HK-2 (cell line): ENCODE measurements at regions not wholly inside any gene's neighbourhood (a gene's known extent, or its start where the extent isn't known, plus 50 kb on each side); places are given as distances from the start of the nearest gene placed in this dataset.

Experiments
- DNase-seq: peaks from one replicate; pipeline ENCODE4 v3.0.0-alpha.2; 2018; ENCODE audit not compliant: unreplicated experiment

DNA sequence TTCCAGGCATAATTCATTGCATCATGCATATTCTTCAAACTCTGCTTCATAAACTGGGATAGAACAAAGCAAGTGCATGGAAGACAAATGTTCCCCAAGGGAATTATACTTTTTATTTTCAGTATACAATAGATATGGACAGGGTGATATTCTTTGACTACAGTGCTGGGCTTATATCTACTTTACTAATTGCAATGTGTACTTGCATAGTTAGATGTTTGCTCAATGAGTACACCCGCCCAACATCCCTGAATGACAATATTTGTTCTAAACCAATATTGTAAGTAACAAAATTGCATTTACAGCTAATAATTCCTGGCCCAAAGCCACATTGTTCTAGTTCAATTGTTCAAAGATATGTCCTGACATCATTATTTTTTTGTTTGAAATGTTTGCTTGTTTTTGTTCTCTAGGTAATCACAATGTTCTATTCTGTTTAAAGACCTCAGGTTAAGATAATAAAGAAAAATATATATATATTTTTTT, 171.4 kb downstream of the PTN start:
- no peak for DNase-seq

DNA sequence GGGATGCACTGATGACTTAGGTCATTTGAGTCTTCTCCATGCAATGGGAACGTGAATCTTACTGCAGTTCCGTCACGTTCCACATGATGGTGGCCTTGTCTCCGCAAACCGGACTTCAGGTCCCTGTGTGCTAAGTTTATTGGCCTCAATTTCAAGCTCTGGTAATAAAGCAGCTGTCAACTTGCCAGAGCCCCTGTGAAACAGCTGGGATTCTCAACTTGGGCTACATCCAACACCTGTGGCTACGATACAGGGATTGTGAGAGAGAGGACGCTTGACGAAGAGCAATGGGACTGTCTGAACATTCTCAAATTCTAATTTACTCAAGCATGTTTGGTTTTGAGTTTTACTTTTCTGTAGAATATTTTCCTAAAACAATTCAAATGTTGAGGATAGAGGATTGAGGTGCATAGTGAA, 174.2 kb downstream of the PTN start:
- DNase-seq: peak; percentile 17

DNA sequence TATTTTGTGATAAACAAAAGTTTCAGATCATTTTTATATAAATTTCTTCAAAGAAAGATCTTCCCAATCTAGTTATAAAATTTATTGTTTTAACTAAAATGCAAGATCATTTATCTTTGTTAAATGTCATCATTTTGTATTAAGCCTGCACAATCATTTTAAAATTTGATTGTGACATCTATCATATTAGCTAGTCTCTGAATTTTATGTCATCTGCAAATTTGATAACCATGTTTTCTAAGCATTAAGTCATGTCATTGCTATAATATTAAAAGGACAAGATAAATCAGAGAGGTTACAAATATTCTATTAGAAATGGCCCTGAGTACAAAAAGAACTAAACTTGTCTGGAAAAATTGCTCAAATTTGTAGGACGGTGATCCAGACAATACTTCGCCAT, 175.9 kb downstream of the PTN start:
- DNase-seq: no peak

DNA sequence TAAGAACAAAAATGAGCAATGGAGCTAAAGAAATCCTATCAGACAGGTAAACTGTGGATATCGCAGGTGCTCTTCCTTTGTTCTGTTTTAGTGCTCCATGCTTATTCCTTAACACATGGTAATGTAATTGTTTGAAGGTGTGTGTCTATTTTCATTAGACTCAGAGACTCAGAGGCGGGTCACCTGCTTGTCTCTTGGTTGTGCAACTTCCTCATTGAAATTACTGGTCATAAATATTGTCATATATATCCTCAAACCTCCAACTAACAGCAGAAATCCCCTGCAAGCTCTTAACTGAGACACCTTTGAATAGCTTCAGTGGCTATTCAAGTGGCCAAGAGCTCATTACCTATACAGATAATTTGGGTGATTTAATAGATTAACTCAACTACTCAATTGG, 177.2 kb downstream of the PTN start:
- DNase-seq: no peak

DNA sequence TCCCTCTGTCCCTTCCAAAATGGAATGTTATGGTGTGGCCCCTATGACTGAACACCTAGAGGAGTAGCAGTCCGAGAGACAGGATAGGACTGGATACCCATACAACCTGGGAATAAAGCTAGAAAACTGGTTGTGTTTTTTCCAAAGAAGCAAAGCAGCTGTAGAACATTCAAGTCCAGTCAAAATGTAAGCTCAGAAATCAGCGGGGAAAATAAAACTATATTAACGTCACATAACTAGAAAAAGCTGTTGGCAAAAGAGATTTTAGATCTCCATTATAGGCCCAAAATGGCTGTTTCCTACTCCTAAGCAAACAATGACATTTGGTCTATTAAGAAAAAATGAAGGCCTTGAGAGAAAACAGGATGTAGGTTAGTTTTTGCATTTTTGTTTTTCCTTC, 177.7 kb downstream of the PTN start:
- no peak for DNase-seq

- DNase-seq: no peak
These were observed 178.3 kb downstream of the PTN start for GRCh38 chr7:137165241-137165640.

DNA sequence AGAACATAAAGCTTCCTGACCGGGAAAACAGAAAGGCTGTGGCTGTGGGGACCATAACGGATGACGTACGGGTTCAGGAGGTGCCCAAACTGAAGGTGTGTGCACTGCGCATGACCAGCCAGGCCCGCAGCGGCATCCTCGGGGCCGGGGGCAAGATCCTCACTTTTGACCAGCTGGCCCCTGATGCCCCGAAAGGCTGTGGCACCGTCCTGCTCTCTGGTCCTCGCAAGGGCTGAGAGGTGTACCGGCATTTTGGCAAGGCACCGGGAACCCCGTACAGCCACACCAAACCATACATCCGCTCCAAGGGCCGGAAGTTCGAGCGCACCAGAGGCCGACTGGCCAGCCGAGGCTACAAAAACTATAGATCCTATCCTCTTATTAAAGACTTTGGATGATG, 179.3 kb downstream of the PTN start:
- no peak for DNase-seq

GRCh38 chr7:137160236-137160635, 183.3 kb downstream of the PTN start:
- DNase-seq: no peak

DNA sequence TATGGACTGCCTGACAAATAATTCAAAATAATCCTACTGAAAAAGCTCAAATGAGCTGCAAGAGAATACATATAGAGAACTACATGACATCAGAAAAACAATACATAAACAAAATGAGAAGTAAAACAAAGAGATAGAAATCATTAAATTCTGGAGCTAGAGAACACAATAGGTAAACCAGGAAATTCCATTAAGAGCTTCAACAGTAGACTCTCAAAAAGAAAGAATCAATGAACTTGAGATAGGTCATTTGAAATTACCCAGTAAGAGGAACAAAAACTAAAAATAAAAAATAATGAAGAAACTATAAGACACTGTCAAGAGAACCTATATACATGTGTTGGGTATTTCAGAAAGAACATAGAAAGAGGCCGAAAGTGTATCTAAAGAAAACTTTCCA, 186.3 kb downstream of the PTN start:
- DNase-seq: no peak

- no peak for DNase-seq
These were observed 191.9 kb downstream of the PTN start for GRCh38 chr7:137151690-137152052.

DNA sequence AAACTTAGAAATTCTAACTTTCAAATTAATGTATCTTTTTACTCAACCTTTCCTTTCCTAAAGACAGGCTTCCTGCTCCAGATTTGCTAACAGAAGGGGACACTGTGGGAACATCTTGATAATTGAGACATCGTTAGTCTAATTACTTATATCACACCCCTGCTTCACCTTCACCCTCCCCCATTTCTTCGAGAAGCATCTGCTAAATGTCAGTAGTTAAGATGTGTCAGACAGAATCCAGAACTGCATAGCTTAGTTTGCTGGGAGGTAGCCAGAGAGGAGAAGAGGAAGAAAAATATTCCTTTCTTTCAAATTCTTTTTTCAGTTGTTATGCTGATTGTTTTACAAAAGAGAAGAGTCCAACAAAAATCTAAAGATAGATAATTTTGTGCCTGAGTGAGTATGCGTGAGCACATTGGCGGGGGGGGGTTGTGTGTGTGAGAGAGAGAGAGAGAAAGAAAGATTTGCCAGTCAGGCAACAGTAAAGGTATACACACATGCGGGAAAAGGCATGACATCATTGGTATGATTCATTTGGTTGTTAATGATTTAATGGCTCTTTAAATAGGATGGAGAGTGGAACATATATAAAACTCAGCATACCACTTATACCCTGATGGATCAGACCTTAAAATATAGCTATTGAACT, 192.4 kb downstream of the PTN start:
- no peak for DNase-seq

DNA sequence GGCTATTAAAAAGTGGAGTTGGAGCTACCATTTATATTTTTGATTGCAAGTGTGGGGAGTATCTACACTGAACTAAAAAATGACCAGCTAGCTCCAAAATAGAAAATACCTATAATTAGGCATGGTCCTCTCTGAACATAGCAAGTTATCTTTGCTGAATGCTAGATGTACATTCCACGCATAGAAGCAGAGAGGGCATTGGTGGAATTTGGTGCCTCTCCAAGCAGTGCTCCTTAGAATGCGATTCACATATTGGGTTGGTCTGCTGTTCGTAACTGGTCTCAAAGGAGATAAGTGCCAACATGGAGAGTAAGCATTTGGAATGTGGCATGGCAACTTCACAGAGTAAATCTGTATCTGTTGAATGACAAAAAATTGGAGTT, 196.2 kb downstream of the PTN start:
- DNase-seq: no peak

DNA sequence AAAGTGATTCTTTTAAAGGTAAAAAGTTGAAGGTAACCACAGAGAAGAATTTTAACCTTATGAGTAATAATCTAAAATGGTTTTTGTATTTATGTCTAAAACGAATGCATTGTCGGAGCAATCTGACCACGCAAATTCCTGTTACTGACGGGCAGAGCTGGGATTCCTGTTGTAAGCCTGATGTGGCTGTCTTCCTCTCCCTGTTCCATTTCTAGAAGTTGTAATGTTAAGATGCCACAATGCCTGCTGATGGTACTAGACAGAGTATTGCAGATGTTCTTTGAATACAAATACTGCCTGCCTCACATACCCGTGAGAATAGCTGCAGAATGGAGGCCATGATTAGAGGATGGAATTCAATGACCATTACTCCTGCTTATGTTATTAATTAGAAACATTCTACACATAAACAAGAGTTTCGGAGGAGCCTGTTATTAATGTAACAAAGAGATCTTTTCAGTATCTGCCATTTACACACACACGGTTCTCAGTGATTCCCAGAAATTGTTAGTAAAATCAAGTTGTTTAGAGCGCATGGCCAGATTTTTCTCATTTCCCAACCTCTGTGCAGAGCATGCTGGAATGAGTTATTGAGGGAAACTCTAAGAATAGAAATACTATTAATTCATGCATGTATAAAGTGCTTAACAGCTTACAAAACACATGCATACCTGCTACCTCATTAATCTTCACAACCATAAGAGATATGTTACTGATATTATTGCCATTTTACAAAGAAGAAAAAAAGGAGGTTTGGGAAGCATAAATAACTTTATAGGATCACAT, 196.8 kb downstream of the PTN start:
- no peak for DNase-seq

- DNase-seq: no peak
These were observed 197.5 kb downstream of the PTN start for GRCh38 chr7:137146012-137146455.

GRCh38 chr7:137142376-137142775, 201.2 kb downstream of the PTN start:
- no peak for DNase-seq

DNA sequence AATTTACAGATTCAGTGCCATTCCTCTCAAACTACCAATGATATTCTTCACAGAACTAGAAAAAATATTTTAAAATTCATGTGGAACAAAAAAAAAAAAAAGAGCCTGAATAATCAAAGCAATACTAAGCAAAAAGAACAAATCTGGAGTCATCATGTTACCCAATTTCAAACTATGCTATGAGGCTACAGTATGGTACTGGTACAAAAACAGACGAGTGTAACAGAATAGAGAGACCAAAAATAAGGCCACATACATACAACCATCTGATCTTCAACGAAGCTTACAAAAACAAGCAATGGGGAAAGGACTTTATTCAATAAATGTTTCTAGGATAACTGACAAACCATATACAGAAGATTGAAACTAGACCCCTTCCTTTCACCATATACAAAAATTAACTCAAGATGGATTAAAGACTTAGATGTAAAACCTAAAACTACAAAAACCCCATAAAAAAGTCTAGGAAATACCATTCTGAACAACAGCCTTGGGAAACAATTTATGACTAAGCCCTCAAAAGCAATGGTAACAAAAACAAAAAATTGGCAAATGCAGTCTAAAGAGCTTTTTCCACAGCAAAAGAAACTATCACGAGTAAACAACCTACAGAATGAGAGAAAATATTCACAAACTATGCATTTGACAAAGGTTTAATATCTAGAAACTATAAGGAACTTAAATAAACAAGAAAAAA, 207.7 kb downstream of the PTN start:
- DNase-seq: no peak

GRCh38 chr7:137130751-137131158, 212.8 kb downstream of the PTN start:
- DNase-seq: peak; percentile 25

- no peak for DNase-seq
These were observed 214.5 kb downstream of the PTN start for GRCh38 chr7:137129025-137129424.

- no peak for DNase-seq
These were observed 215.7 kb downstream of the PTN start for GRCh38 chr7:137127806-137128205.

DNA sequence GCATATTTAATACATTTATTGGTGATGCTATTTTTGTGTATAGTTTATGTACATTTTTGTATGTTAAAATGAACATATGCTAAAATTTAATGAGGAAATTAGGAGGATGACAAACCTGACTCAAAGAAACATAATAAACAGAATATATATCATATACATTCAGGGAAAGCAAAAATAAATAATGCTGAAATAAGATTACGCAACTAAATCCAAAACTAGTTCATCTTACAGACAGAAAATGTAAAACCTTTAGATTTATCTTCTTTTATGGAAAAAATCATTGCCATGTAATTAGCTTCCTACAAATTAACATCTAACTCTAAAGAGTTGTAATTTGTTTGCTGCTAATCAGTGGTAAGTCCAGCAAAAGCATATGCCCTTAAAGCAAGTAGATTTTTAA, 216.5 kb downstream of the PTN start:
- no peak for DNase-seq

DNA sequence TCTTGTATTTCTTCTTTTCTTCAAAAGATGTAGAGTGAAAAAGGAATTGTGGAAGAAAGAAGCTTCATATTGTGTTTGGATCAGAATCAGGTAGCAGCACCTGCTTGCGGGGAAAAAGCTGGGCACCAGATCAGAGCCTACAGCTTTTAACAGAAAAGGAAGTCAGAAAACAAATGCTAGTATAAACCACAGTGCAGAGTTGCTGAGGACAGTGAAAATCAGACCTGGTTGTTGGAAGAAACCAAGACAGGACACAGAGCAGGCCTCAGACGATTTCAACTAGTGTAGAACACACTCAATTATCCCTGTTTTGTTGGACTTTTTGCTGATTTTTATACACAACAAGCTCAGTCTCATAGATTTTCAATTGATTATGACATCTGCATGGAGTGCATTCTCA, 221.4 kb downstream of the PTN start:
- no peak for DNase-seq

- DNase-seq: no peak
These were observed 222.8 kb downstream of the PTN start for GRCh38 chr7:137120690-137121089.

GRCh38 chr7:137110535-137110934, 233.0 kb downstream of the PTN start:
- no peak for DNase-seq
